Right renal cortex interstitium (tissue), 3 donors: ENCODE measurements at regions not wholly inside any gene's neighbourhood (a gene's known extent, or its start where the extent isn't known, plus 50 kb on each side); places are given as distances from the start of the nearest gene placed in this dataset.
"Not testable (repeated sequence)": the region's sequence is repeated elsewhere in the genome, so short reads cannot be mapped to it uniquely, and the experiment has no call there.

Experiments
- DNase-seq, 3 donors: peaks; one replicate each; pipeline ENCODE4 v3.0.0-alpha.2; 2013; ENCODE audit warnings: low read depth in 3 of 3, low spot score in 2 of 3

DNA sequence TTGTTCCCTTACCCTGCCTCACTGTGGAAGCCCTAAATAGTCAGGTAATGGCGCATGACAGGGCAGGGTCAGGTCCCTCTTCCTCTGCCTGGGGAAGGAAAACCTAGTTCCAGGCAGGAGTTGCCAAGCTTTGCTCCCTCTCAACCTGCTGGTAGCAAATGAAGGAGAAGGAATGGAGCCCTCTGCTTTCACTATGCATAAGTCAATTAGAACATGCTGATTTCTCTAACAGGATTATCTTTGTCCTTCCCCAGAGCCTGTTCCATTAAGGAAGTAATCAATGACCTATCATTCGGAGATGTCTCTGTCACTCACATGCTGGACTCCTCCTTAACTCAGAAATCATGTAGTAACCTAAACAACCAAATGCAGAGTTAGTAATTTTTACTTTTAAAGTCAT, 161.8 kb upstream of the NFIA start:
- DNase-seq: no peak

DNA sequence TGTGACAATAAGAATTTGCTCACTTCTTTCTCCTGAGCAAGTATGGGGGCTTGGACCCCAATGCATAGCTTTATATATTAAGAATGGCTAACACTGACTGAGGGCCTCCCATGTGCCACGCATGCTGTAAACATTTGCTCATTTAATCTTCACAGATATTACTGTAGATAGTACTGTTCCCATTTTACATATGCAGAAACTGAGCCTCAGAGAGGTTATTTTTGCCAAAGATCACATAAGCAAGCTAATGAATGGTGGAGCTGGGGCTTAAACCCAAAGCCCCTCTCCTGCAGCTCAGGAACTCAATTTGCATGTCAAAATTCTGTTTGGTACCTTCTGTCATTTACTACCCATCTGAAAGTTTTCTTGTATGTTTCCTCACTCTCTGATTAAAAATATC, 163.5 kb upstream of the NFIA start:
- no peak for DNase-seq

DNA sequence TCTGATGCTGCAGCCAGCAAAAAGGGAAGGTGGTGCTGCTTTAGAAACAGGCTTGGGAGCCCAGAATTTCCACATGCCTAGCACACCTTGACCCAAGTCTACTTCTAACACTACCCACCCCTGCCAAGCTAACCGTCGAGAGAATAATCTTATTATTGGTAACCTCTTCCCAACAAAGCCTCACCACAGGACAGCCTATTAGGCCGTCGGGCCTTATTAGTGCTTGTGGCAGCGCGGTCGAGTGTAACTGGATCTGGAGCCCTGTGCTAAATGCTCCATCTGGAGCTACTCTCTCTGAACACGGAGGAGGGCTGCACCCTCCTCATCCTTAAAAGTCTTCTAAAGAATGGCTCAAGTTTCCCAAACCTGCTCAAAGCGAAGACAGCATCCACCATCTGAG, 165.5 kb upstream of the NFIA start:
- DNase-seq: no peak

DNA sequence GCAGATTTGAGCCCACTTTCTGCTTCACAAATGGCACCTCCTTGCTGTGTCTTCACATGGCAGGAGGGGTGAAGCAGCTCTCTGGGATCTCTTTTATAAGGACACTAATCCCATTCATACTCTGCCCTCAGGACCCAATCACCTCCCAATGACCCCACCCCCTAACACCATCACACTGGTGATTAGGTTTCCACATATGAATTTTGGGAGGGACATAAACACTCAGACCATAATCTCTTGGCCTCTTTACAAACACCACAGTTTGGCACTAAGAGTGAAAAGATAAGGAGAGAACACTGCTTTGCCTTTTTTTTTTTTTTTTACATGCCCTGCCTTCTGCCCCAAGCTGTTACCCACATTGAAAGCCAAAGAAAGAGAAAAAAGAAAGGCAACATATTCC, 166.2 kb upstream of the NFIA start:
- no peak for DNase-seq

DNA sequence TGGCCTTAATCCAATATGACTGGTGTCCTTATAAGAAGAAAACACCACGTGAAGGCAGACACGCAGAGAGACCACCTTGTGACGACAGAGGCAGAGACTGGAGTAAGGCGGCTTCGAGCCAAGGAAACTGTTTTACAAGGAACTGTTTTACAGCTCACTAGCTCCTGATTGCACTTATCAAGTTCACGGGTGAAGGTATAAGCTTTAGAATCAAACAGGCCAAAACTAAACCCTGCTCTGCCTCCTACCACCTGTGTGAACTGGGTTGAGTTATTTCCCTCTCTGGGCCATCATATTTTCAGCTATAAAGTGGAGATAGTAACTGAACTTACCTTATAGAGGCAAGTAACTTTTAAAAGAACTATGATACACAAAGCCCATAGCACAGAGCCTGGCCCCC, 166.9 kb upstream of the NFIA start:
- DNase-seq: no peak

DNA sequence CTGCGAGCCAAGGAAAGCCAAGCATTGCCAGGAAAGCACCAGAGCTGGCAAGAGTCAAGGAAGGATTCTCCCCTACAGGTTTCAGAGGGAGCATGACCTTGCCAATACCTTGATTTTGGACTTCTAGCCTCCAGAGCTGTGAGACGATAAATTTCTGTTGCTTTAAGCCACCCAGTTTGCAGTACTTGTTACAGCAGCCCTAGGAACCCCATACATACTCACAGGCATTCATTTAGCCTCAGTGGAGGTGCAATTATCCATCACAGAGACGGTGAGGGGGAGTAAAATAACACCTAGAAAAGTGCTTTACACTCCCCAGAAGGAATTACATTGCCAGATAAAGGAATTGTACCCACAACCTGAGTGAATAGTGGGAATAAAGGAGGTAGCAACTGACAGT, 167.4 kb upstream of the NFIA start:
- DNase-seq: no peak

DNA sequence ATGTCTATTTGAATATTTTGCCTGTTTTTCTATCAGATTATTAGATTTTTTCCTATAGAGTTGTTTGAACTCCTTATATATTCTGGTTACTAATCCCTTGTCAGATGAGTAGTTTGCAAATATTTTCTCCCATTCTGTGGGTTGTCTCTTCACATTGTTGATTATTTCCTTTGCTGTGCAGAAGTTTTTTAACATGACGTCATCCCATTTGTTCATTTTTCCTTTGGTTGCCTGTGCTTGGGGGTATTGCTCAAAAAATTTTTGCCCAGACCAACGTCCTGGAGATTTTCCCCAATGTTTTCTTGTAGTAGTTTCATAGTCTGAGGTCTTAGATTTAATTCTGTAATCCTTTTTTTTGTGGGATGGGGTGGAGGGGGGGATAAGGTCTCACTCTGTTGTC, 168.7 kb upstream of the NFIA start:
- DNase-seq: not testable (repeated sequence)

DNA sequence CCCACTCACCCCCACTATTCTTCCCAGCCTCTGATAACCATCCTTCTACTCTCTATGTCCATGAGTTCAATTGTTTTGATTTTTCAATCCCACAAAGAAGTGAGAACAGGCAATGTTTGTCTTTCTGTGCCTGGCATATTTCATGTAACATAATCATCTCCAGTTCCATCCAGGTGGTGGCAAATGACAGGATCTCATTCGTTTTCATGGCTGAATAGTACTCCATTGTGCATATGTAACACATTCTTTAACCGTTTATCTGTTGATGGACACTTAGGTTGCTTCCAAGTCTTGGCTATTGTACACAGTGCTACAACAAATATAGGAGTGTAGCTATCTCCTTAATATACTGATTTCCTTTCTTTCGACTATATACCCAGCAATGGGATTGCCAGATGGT, 169.3 kb upstream of the NFIA start:
- DNase-seq: no peak

DNA sequence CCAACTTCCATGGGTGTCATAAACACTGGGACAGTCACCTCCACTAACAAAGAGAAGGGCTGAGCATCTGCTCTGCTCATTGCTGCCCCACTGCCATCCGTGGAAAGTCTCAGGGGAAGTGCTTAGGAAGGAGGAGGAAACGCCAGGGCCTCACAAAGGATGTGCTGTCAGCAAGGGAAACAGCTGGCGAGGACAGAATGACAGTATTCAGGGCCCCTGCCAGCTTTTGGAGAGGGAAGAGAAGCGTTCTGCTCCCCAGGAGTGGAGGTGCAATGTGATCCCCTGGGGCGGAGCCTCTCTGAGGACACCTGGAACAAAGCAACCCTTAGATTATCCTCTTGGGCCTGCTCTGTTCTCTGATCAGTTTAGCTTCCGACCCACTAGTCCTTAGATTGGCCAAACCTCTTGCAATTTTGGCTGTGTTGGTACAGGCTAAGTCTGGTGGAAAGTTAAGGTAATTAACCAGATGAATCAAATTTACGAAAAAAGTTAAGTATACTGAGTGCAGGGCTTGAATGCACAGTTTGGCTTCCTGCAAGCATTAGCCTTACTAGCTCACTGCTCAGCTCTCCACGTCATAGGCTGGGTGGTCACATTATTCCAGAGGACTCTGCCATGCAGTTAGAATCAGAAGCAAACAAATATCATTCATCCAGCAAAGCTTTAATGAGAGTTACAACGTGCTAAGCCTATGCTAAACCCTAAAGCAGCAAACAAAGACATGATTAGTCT, 170.2 kb upstream of the NFIA start:
- DNase-seq: no peak

DNA sequence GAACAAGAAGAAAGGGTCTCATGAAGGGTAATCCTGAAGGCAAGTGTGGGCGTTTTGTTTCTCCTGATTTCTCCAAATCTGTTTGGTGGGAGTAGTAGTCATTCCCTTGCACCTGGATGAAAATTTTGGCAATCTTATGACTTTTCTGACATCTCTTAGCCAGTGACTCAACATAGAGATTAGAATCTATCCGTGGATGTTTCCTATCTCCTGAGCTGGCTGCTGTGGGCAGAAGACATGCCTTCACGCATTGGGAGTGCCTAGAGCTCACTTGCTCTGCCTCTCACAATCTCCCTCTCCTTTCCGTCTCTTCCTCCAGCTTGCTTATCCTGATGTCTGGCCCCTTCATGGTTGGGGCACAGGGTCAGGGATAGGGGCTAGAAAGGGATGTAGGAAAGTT, 174.2 kb upstream of the NFIA start:
- no peak for DNase-seq

DNA sequence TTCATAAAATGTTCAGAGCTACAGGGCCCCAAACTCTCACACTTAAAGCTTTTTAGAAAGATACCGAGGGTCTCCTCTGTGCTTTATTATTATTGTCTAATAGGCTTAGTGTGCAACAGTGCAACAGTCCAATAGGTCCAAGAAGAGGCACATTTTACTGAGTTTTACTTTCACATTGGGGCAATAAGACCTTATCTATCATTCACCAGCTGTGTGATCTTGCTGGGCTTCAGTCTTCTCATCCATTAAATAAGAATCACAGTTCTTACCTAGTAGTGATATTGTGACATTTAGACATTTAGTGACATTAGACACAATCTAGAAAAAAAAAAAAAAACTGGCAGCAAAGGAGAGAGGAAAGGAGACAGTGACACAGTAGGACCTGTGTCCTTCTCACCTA, 175.8 kb upstream of the NFIA start:
- DNase-seq: no peak

DNA sequence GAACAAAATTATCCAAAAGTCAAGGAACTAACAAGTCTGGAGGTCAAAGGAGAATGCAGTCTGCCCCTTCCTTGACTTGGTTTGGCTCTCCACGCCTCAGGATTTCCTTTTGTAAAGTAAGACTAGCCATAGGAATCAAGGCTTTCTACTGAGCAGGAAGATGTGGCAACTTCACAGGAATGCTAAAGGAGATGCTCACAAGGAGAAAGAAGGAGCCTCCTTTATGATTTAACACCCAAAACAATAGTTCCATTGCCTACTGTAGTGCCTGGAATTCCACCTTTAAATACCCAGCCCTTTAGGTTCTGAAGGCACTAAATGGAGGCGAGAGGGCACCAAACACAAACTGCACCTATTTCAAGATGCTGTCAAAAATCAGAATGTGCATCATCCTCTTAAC, 176.3 kb upstream of the NFIA start:
- no peak for DNase-seq

DNA sequence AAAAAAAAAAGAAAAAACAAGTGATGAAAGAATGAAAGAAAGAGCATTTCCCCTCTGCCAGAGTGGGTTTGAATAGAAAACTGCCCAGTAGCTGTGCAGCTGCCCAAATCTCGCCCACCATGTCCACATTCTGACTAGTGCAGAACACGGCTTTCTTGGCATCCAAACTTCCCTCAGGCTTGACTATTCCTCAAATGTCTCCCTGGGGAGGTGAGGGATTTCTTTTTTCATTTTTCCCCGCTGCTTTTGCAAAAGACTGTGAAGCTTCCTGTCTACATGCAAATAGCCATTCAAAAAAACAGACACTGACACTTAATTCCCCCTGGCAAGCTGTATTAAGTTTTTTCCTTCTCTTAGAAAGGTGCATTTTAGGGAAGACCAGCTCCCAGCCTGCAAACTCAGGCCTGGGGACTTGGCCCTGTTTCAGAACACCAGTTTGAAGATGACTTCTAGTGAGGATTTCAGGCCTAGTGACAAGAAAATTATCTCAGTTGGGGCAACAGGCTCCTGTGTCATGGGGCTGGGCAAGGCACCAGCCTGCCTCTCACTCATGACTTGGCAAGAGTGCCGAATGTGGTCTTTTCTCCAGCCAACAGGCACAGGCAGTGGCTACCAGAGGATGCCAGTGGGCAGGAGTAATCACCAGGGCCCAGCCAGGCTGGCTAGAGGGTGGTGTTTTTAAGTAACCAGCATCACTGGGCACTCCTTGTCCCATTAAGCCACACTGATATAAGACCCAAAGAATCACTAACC, 178.1 kb upstream of the NFIA start:
- no peak for DNase-seq

DNA sequence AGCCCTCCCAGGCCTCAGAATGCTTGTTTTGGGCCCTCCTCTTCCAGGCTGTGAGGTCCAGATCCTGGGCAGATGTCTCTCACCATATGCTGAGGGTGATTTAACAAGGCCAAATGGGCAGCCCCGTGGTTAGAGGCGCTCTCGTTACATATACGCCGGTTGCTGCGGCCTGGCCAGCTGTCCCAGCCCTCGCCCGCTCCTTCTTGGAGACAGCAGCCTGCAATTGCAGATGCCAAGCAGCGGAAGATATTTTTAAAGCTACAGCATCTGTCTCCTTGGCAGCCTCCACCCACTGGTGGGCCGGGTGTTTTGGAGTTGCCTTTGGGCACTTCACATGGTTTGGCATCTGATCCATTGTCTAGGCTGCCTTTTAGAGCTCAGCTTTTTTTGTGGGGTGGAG, 178.8 kb upstream of the NFIA start:
- no peak for DNase-seq

DNA sequence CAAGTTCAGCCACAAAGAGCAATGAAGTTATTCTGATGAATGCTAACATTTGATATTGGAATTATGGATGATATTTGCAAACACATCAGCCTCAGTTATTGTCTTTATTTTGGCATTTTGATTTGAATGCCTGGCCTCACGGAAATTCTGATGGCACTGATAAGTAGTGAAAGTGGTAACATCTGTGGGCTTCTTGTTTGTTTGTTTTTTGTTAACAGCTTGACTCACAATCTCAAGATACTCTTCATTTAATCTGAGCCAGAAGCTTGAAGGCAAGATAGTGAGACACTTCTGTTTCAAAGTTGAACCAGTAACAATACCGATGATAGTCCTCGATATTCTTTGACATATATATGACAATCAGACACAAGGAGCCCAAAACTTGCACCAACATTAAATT, 182.9 kb upstream of the NFIA start:
- no peak for DNase-seq

DNA sequence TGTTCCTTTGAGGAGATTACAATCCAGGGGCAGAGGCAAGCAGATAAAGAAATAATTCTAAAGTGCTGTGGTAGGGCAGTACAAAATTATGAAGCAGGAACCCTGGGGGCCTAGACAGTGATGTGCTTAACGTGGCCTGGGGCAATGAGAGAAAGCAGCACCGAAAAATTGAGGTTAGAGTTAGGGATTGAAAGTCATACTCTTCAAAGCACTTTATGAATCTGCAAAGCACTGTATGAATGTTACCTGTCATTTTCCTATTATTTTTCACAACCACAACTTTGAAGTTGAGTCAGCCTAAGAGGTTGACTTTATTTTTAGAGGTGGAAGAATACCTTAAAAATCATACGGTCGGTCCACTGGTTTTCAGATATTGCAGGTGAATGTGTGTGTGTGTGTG, 183.4 kb upstream of the NFIA start:
- no peak for DNase-seq

DNA sequence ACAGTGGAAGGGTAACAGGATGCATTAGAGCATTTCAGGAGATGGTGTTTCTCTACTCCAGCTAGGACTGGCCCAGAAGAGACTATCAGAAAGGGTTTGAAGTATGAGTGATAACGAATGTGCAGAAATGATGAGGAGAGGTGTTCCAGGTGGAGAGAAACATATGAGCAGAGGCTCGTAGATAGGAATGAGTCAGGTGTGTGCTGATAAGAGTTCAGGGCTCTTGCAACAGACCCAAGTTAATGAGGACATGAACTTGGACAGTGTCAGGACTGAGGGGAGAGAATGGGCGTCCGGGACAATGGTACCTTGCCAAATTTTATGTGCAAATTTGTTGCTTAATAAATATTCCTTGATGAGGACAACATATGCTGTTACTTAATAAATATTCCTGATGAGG, 183.9 kb upstream of the NFIA start:
- no peak for DNase-seq

DNA sequence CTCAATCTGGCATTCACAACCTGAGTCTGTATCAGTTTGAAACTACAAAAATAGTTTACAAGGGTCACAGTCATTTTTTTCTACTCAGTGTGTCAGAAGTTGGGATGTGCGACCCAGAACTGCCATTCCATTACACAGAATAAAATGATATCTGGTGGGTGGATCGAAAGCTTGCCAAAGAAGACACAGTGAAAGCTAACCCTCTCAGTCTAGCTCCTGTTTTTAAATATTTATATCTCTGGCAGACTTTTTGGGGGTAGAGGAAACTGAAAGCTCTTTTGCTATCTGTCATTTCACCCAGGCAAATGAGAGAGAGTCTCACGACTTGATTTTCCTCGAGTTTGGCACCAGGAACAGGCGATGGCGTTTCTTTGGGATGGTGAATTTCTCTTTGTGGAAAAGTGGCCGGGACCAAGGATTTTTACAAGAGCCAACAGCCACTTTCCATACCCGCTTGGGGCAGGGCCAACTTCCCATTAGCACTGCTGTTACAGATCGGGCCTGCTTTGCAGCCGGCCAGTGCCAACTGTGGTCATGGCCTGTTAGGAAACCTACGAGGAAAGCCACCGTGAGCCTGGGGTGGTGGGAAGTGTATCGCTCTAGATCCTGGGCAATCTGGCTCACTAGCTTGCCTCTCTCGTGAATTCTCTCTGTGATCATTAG, 185.5 kb upstream of the NFIA start:
- DNase-seq: no peak

DNA sequence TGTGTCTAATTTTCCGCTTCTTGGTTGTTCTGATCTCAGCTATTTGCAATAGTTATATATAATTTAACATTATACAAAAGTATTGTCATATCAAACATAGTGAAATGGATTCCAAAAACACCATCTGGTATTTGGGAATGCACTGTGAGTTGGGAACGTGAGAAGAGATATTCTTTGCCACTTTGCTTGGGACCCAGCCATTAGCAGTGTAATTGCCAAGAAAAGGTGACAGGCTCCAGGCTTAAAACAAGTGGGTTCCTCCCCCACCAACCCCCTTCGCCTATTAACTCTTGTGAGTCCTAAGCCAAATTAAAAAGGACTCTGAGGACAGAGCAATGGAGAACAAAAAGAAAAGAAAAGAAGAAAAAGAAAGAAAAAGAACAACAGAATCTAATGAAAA, 186.7 kb upstream of the NFIA start:
- no peak for DNase-seq

DNA sequence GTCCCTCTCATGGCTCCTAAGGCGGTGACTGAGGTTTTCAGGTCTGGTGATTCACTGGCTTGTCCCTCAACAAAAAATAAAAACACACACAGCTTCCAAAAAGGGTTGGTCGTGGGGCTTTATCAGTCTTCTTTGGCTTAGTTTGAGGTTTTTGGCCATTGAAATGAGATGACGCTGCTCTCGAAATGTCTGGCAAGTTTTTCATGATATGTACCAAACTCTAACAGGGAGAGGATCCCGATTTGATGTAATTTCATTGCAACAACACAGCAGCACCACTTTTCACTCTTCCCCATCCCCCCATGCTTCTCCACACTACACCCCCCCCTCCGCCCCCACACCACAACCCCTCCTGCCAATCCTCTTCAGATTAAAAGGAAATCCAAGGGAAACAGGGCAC, 187.1 kb upstream of the NFIA start:
- DNase-seq: no peak

DNA sequence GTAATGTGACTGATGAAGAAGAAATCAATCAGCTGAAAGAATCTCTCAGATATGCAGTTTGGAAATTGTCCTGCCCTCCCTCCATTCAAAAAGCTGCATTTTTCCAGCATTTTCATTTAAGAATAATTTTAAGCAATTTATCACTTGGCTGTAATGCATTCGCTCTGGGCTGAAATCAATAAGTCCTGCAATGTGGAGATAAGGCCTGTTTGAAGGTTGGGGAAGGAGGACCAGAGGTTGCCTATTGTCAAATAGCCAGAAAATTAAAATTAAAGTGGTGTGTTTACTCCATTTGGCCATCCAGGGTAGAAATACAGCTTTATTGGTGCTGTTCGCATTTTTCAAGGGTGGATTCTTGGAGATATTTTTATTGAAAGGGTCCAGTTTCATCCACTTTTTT, 187.6 kb upstream of the NFIA start:
- no peak for DNase-seq

DNA sequence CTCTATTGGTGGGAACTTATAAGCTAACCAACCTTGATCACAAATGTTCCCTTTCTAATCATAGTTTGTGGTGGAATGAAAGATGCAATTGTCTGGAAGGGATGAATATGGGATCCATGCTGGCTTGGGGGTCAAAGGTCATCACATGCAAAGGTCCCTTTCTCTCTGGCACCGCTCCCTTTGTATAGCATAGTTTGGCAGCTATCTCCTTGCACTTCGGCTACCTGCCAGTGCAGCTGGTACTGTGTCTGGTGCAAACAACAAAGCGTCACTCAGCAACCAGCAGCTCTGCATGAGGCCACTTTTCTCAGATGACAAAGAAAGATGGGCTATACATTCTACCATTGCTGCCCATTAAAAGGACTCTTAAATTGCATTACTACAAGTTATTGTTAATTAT, 188.2 kb upstream of the NFIA start:
- DNase-seq: no peak
